ENCODE measurements at regions not wholly inside any gene's neighbourhood (a gene's known extent, or its start where the extent isn't known, plus 50 kb on each side); places are given as distances from the start of the nearest gene placed in this dataset.

GRCh38 chr5:125310749-125311148 lies 564.3 kb upstream of the ZNF608 start:
- no peak for TF ChIP-seq POLR2A (IDR thresholded peaks at IDR 0.05)
- TF ChIP-seq, protein P1, sequence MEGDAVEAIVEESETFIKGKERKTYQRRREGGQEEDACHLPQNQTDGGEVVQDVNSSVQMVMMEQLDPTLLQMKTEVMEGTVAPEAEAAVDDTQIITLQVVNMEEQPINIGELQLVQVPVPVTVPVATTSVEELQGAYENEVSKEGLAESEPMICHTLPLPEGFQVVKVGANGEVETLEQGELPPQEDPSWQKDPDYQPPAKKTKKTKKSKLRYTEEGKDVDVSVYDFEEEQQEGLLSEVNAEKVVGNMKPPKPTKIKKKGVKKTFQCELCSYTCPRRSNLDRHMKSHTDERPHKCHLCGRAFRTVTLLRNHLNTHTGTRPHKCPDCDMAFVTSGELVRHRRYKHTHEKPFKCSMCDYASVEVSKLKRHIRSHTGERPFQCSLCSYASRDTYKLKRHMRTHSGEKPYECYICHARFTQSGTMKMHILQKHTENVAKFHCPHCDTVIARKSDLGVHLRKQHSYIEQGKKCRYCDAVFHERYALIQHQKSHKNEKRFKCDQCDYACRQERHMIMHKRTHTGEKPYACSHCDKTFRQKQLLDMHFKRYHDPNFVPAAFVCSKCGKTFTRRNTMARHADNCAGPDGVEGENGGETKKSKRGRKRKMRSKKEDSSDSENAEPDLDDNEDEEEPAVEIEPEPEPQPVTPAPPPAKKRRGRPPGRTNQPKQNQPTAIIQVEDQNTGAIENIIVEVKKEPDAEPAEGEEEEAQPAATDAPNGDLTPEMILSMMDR (IDR thresholded peaks at IDR 0.05) = no peak
